Cerebellar nuclear complex (tissue), 1 donor: ENCODE measurements at regions not wholly inside any gene's neighbourhood (a gene's known extent, or its start where the extent isn't known, plus 50 kb on each side); places are given as distances from the start of the nearest gene placed in this dataset.

Experiments
- DNase-seq, 2 experiments: peaks; one replicate each; lab custom pipeline; 2025; lab: John Stamatoyannopoulos, UW

GRCh38 chr11:80673566-80673965 is 1232.7 kb upstream of the TENM4 start:
- no peak for DNase-seq

GRCh38 chr11:80669620-80670019 is 1228.8 kb upstream of the TENM4 start:
- DNase-seq, result no peak

- DNase-seq, result no peak
Observed at GRCh38 chr11:80668039-80668438, 1227.2 kb upstream of the TENM4 start.

- no peak for DNase-seq
Observed at GRCh38 chr11:80655834-80656233, 1215.0 kb upstream of the TENM4 start.

GRCh38 chr11:80650966-80651365 is 1210.1 kb upstream of the TENM4 start:
- no peak for DNase-seq

GRCh38 chr11:80649186-80649585 is 1208.4 kb upstream of the TENM4 start:
- DNase-seq, result no peak

GRCh38 chr11:80638296-80638695 is 1197.5 kb upstream of the TENM4 start:
- DNase-seq, result no peak

GRCh38 chr11:80637571-80637970 is 1196.7 kb upstream of the TENM4 start:
- no peak for DNase-seq

- DNase-seq, result no peak
Observed at GRCh38 chr11:80636999-80637398, 1196.2 kb upstream of the TENM4 start.

GRCh38 chr11:80635178-80635577 is 1194.3 kb upstream of the TENM4 start:
- DNase-seq, result no peak

GRCh38 chr11:80632691-80633090 is 1191.9 kb upstream of the TENM4 start:
- DNase-seq, result no peak

GRCh38 chr11:80632156-80632555 is 1191.3 kb upstream of the TENM4 start:
- DNase-seq, result no peak

GRCh38 chr11:80629466-80629865 is 1188.6 kb upstream of the TENM4 start:
- no peak for DNase-seq

GRCh38 chr11:80627364-80627763 is 1186.5 kb upstream of the TENM4 start:
- no peak for DNase-seq

GRCh38 chr11:80626721-80627120 is 1185.9 kb upstream of the TENM4 start:
- no peak for DNase-seq

- no peak for DNase-seq
Observed at GRCh38 chr11:80625563-80625962, 1184.7 kb upstream of the TENM4 start.

- no peak for DNase-seq
Observed at GRCh38 chr11:80621871-80622270, 1181.0 kb upstream of the TENM4 start.

GRCh38 chr11:80620867-80621266 is 1180.0 kb upstream of the TENM4 start:
- DNase-seq, result no peak

- no peak for DNase-seq
Observed at GRCh38 chr11:80617156-80617555, 1176.3 kb upstream of the TENM4 start.

GRCh38 chr11:80616070-80616800 is 1175.4 kb upstream of the TENM4 start:
- no peak for DNase-seq

GRCh38 chr11:80613655-80614054 is 1172.8 kb upstream of the TENM4 start:
- DNase-seq, result no peak

- no peak for DNase-seq
Observed at GRCh38 chr11:80610516-80610915, 1169.7 kb upstream of the TENM4 start.

GRCh38 chr11:80603472-80603871 is 1162.6 kb upstream of the TENM4 start:
- DNase-seq, result no peak

GRCh38 chr11:80598905-80599304 is 1158.1 kb upstream of the TENM4 start:
- no peak for DNase-seq
